Loucy (cell line): ENCODE measurements at regions not wholly inside any gene's neighbourhood (a gene's known extent, or its start where the extent isn't known, plus 50 kb on each side); places are given as distances from the start of the nearest gene placed in this dataset.

Source experiments
- CTCF ChIP-seq: fragments of 200-600 bp; sonication (generic); conservative IDR thresholded peaks from 2 replicates; pipeline ENCODE4 v1.5.1; 2014; ENCODE audit warnings: mild to moderate bottlenecking, antibody characterized with exemption, low read length
- EZH2phosphoT487 ChIP-seq: fragments of 200-600 bp; IDR thresholded peaks from 2 replicates; pipeline ENCODE4 v1.6.1; 2018; ENCODE audit warnings: antibody characterized with exemption, mild to moderate bottlenecking, moderate library complexity, borderline replicate concordance

- TF ChIP-seq CTCF, result no peak
- no peak for TF ChIP-seq EZH2phosphoT487
These were observed 758.3 kb downstream of the FAM181B start for GRCh38 chr11:81975261-81975900.
